ENCODE measurements at regions not wholly inside any gene's neighbourhood (a gene's known extent, or its start where the extent isn't known, plus 50 kb on each side); places are given as distances from the start of the nearest gene placed in this dataset.

DNA sequence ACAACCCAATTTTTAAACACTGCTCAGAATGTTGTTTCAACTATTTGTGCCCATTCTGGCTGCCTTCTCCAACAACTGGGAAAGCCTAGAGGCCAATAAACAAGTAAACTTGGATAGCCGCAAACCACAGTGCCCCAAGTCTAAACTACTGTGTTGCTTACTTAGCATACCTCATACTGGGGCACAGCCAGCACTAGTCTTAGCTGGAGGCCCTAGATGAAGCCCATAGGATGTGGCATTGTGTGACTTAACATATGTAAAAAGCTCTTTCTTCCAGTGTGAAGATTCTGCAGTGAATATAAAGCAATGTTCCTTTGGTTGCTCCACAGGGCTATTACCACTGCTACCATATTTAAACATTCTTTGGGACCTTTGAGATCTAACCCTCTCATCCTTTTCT lies 564.3 kb upstream of the NRSN1 start:
- TF ChIP-seq, protein P1, sequence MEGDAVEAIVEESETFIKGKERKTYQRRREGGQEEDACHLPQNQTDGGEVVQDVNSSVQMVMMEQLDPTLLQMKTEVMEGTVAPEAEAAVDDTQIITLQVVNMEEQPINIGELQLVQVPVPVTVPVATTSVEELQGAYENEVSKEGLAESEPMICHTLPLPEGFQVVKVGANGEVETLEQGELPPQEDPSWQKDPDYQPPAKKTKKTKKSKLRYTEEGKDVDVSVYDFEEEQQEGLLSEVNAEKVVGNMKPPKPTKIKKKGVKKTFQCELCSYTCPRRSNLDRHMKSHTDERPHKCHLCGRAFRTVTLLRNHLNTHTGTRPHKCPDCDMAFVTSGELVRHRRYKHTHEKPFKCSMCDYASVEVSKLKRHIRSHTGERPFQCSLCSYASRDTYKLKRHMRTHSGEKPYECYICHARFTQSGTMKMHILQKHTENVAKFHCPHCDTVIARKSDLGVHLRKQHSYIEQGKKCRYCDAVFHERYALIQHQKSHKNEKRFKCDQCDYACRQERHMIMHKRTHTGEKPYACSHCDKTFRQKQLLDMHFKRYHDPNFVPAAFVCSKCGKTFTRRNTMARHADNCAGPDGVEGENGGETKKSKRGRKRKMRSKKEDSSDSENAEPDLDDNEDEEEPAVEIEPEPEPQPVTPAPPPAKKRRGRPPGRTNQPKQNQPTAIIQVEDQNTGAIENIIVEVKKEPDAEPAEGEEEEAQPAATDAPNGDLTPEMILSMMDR (conservative IDR thresholded peaks at IDR 0.05; ENCODE audit: low read length) = no peak
- no peak for TF ChIP-seq EZH2phosphoT487 (IDR thresholded peaks at IDR 0.05; ENCODE audit: borderline replicate concordance)

Data from Loucy (cell line).